Panc1 (cell line): ENCODE measurements at regions not wholly inside any gene's neighbourhood (a gene's known extent, or its start where the extent isn't known, plus 50 kb on each side); places are given as distances from the start of the nearest gene placed in this dataset.

ENCODE experiments used
- ATAC-seq: fragments of 200-7000 bp; cut with Tn5 transposase; 2 replicates; pipeline ENCODE4 v1.9.1; 2020; ENCODE audit warnings: mild to moderate bottlenecking, moderate library complexity
- BruUV-seq: library from RNA; stranded (reverse); fragments of 400-500 nt; replicated peaks from 2 replicates; lab custom pipeline; 2021; lab: Mats Ljungman, UMichigan
- CTCF ChIA-PET: fragments of 300-600 bp; sonication (Branson Sonifier 250); formaldehyde crosslinking; loops from one replicate; lab custom pipeline; 2022; ENCODE audit warnings: antibody characterized with exemption; lab: Charles Lee
- POLR2A ChIA-PET: fragments of 300-600 bp; sonication (Branson Sonifier 250); formaldehyde crosslinking; loops from one replicate; lab custom pipeline; 2022; ENCODE audit warnings: antibody characterized with exemption; lab: Charles Lee
- DNase-seq: peaks from one replicate; pipeline ENCODE4 v3.0.0-alpha.2; 2010; ENCODE audit warnings: low read depth, low spot score
- H3K27ac ChIP-seq: 2 replicates; pipeline ENCODE4 v1.5.1; 2011; ENCODE audit warnings: mild to moderate bottlenecking, low read length, inconsistent platforms
- H3K27me3 ChIP-seq: fragments of 200-500 bp; sonication (Bioruptor generic); 2 replicates; pipeline ENCODE4 v1.6.0; 2014; ENCODE audit warnings: low read length, inconsistent platforms; ENCODE audit not compliant: control insufficient read depth, insufficient read depth
- H3K36me3 ChIP-seq: fragments of 200-500 bp; sonication (Bioruptor generic); 2 replicates; pipeline ENCODE4 v1.5.1; 2014; ENCODE audit warnings: inconsistent platforms, mild to moderate bottlenecking, low read length, moderate library complexity; ENCODE audit not compliant: control insufficient read depth, insufficient read depth
- H3K4me1 ChIP-seq: 2 replicates; pipeline ENCODE4 v1.5.1; 2011; ENCODE audit warnings: inconsistent platforms, mild to moderate bottlenecking, low read length, moderate library complexity; ENCODE audit not compliant: control insufficient read depth, insufficient read depth
- H3K4me3 ChIP-seq, 2 experiments: 2 replicates each; pipeline ENCODE4 v1.5.1; 2011 to 2012; ENCODE audit warnings: low read depth in 2 of 2, low read length in 2 of 2, mild to moderate bottlenecking in 2 of 2, inconsistent platforms in 1 of 2, moderate library complexity in 1 of 2
- H3K9me3 ChIP-seq: fragments of 200-500 bp; sonication (Bioruptor generic); 2 replicates; pipeline ENCODE4 v1.5.1; 2014; ENCODE audit warnings: low read depth, mild to moderate bottlenecking, inconsistent platforms, low read length, moderate library complexity; ENCODE audit not compliant: control insufficient read depth, insufficient read depth
- POLR2AphosphoS5 ChIP-seq: IDR thresholded peaks from 2 replicates; pipeline ENCODE4 v1.6.1; 2012; ENCODE audit warnings: mild to moderate bottlenecking, low read depth, low read length, moderate library complexity
- SIN3A ChIP-seq: IDR thresholded peaks from 2 replicates; pipeline ENCODE4 v1.6.1; 2012; ENCODE audit warnings: low read depth, mild to moderate bottlenecking, low read length, moderate library complexity, borderline replicate concordance; ENCODE audit not compliant: insufficient read depth
- TCF7L2 ChIP-seq: IDR thresholded peaks from 2 replicates; pipeline ENCODE4 v1.6.1; 2011; ENCODE audit warnings: mild to moderate bottlenecking, low read depth, low read length, inconsistent platforms
- in situ Hi-C: cut with HindIII; loops from 2 replicates; pipeline ENCODE4 v1.10.0; 2016; ENCODE audit warnings: low sequenced_read_pairs, low pct_unique_long_range_greater_than_20kb
- intact Hi-C: fragments of 100-400 bp; cut with micrococcal nuclease; formaldehyde crosslinking; loops from one replicate; pipeline ENCODE4 v1.10.0; 2022; ENCODE audit not compliant: unreplicated experiment
- TF ChIP-seq, protein P1 (sequence below), 2 experiments: IDR thresholded peaks; 2 replicates each; pipeline ENCODE4 v1.6.1; 2011 to 2012; ENCODE audit warnings: low read depth in 2 of 2, control low read depth in 1 of 2, low read length in 1 of 2, mild to moderate bottlenecking in 1 of 2, moderate library complexity in 1 of 2; ENCODE audit not compliant: insufficient read depth in 1 of 2
- TF ChIP-seq, protein P2 (sequence below): fragments of 450-650 bp; IDR thresholded peaks from 2 replicates; pipeline ENCODE4 v1.5.1; 2017; ENCODE audit warnings: mild to moderate bottlenecking

DNA sequence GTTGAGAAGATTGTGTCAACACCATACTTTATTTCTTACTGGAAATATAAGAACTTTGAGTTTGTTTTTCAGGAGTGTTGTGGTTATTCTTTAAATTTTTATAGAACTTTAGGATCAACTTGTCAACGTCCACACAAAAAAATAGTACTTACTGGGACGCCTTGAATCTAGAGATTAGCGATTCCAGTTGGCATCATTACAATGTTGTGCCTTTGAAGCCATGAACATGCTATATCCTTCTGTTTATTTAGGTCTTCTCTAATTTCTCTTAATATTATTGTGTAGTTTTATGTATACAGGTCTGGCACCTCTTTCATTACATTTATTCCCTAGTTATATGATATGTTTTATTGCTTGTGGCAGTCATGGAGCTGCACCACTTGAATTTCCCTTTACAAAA, 320.8 kb upstream of the CCDC196 start:
- no TSS peak for BruUV-seq
- in situ Hi-C loops: no loop called here

DNA sequence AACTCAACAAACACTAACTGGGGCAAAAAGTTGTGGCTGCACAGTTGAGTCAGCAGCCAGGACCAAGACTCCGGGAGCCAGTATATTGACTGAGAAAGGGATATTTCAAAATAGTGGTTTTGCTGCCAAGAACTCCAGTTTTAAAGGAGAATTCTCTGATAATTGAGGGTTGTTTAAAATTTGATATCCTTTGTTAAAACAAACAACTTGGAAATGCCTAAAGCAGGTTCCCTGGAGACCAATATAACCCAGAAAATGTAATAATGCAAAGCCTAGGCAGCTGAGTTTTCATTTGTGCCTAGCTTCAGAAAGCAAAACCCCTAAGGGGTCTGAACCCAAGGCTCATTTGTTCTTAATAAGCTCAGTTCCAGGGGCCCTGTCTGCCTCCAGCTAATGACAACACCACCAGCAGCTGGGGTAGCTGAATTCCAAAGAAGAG, 311.7 kb upstream of the CCDC196 start:
- DNase-seq: no peak
- in situ Hi-C loops: no loop called here
- no peak overlapping the region for H3K27ac ChIP-seq
- intact Hi-C loops: no loop called here
- H3K27me3 ChIP-seq: no peaks in the 10 kb centered on the region
- no peak overlapping the region for H3K4me3 ChIP-seq
- no peaks in the 10 kb centered on the region for H3K4me1 ChIP-seq
- TF ChIP-seq, protein P1, sequence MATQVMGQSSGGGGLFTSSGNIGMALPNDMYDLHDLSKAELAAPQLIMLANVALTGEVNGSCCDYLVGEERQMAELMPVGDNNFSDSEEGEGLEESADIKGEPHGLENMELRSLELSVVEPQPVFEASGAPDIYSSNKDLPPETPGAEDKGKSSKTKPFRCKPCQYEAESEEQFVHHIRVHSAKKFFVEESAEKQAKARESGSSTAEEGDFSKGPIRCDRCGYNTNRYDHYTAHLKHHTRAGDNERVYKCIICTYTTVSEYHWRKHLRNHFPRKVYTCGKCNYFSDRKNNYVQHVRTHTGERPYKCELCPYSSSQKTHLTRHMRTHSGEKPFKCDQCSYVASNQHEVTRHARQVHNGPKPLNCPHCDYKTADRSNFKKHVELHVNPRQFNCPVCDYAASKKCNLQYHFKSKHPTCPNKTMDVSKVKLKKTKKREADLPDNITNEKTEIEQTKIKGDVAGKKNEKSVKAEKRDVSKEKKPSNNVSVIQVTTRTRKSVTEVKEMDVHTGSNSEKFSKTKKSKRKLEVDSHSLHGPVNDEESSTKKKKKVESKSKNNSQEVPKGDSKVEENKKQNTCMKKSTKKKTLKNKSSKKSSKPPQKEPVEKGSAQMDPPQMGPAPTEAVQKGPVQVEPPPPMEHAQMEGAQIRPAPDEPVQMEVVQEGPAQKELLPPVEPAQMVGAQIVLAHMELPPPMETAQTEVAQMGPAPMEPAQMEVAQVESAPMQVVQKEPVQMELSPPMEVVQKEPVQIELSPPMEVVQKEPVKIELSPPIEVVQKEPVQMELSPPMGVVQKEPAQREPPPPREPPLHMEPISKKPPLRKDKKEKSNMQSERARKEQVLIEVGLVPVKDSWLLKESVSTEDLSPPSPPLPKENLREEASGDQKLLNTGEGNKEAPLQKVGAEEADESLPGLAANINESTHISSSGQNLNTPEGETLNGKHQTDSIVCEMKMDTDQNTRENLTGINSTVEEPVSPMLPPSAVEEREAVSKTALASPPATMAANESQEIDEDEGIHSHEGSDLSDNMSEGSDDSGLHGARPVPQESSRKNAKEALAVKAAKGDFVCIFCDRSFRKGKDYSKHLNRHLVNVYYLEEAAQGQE (IDR thresholded peaks at IDR 0.05; ENCODE audit: insufficient read depth in 1 of 2, low read depth in 2 of 2, low read length in 1 of 2): no peak
- no peak for TF ChIP-seq SIN3A
- no peak for TF ChIP-seq POLR2AphosphoS5
- H3K9me3 ChIP-seq: no peaks in the 10 kb centered on the region
- BruUV-seq: no TSS peak
- CTCF ChIA-PET: no interaction called here
- H3K36me3 ChIP-seq: no peaks in the 10 kb centered on the region
- ATAC-seq: no peak
- POLR2A ChIA-PET: no interaction called here

More for the DNA sequence above, 320.8 kb upstream of the CCDC196 start:
- CTCF ChIA-PET: no interaction called here
- no peaks in the 10 kb centered on the region for H3K4me1 ChIP-seq
- intact Hi-C loops: no loop called here
- no peak for TF ChIP-seq POLR2AphosphoS5
- TF ChIP-seq, protein P1 (IDR thresholded peaks at IDR 0.05; ENCODE audit: insufficient read depth in 1 of 2, low read depth in 2 of 2, low read length in 1 of 2): no peak
- TF ChIP-seq, protein P2, sequence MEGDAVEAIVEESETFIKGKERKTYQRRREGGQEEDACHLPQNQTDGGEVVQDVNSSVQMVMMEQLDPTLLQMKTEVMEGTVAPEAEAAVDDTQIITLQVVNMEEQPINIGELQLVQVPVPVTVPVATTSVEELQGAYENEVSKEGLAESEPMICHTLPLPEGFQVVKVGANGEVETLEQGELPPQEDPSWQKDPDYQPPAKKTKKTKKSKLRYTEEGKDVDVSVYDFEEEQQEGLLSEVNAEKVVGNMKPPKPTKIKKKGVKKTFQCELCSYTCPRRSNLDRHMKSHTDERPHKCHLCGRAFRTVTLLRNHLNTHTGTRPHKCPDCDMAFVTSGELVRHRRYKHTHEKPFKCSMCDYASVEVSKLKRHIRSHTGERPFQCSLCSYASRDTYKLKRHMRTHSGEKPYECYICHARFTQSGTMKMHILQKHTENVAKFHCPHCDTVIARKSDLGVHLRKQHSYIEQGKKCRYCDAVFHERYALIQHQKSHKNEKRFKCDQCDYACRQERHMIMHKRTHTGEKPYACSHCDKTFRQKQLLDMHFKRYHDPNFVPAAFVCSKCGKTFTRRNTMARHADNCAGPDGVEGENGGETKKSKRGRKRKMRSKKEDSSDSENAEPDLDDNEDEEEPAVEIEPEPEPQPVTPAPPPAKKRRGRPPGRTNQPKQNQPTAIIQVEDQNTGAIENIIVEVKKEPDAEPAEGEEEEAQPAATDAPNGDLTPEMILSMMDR: no peak
- TF ChIP-seq TCF7L2: no peak
- TF ChIP-seq SIN3A: no peak
- H3K27me3 ChIP-seq: no peaks in the 10 kb centered on the region
- no peaks in the 10 kb centered on the region for H3K9me3 ChIP-seq
- DNase-seq: no peak
- H3K4me3 ChIP-seq: no peak overlapping the region
- no peak for ATAC-seq
- POLR2A ChIA-PET: no interaction called here
- H3K36me3 ChIP-seq: no peaks in the 10 kb centered on the region
- H3K27ac ChIP-seq: no peak overlapping the region
